ENCODE measurements at regions not wholly inside any gene's neighbourhood (a gene's known extent, or its start where the extent isn't known, plus 50 kb on each side); places are given as distances from the start of the nearest gene placed in this dataset.

DNA sequence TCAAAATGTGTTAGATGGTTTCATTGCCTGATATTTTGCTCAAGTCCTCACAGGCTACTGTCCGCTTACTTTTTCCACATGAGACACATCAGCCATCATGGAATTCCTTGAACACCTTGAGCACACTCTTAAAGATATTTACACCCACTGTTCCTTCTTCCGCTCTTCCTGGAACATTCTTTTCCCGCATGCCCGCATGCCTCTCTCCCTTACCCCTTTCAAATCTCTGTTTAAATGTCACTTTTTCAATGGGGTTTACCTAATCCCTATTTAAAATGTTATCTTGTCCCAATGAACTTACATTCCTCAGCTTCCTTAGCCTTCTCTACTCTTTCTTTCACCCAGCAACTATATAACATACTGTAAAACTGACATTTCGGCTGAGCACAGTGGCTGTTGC is 503.3 kb upstream of the PTCHD4 start:
- TF ChIP-seq, protein P1, sequence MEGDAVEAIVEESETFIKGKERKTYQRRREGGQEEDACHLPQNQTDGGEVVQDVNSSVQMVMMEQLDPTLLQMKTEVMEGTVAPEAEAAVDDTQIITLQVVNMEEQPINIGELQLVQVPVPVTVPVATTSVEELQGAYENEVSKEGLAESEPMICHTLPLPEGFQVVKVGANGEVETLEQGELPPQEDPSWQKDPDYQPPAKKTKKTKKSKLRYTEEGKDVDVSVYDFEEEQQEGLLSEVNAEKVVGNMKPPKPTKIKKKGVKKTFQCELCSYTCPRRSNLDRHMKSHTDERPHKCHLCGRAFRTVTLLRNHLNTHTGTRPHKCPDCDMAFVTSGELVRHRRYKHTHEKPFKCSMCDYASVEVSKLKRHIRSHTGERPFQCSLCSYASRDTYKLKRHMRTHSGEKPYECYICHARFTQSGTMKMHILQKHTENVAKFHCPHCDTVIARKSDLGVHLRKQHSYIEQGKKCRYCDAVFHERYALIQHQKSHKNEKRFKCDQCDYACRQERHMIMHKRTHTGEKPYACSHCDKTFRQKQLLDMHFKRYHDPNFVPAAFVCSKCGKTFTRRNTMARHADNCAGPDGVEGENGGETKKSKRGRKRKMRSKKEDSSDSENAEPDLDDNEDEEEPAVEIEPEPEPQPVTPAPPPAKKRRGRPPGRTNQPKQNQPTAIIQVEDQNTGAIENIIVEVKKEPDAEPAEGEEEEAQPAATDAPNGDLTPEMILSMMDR (IDR thresholded peaks at IDR 0.05), result no peak
- TF ChIP-seq POLR2A (IDR thresholded peaks at IDR 0.05), result no peak
